Left cardiac atrium (tissue), 4 donors: ENCODE measurements at regions not wholly inside any gene's neighbourhood (a gene's known extent, or its start where the extent isn't known, plus 50 kb on each side); places are given as distances from the start of the nearest gene placed in this dataset.
"Not testable (repeated sequence)": the region's sequence is repeated elsewhere in the genome, so short reads cannot be mapped to it uniquely, and the experiment has no call there.

Source experiments
- ATAC-seq, 2 donors: fragments of 200-7000 bp; cut with Tn5 transposase; one replicate each; pipeline ENCODE4 v1.9.1; 2020; ENCODE audit warnings: mild to moderate bottlenecking in 2 of 2, moderate library complexity in 2 of 2
- DNase-seq: peaks from one replicate; pipeline ENCODE4 v3.0.0-alpha.2; 2020
- intact Hi-C, 2 donors: fragments of 100-400 bp; cut with DNase I; formaldehyde crosslinking; loops; one replicate each; pipeline versions ENCODE4 v1.14.1 to v1.15.1; 2022 to 2023
- donor health status: DM: no; HTN: yes; CAD: no.
- donor health status: DM: no; HTN: yes; CAD: no; lungs with severe emphysema.
- donor health status: DM: yes; HTN: yes; CAD: no.
- donor health status: Dilated cardiomyopathy.

GRCh38 chr4:159941076-159941475, 838.2 kb downstream of the RAPGEF2 start:
- ATAC-seq (no peak), DNase-seq (no peak)
- intact Hi-C loops, result no loop called here

- intact Hi-C loops, result no loop called here
- no peak for DNase-seq
- ATAC-seq, result no peak
Observed at GRCh38 chr4:159944477-159944876, 841.6 kb downstream of the RAPGEF2 start.

GRCh38 chr4:159946983-159947615, 844.2 kb downstream of the RAPGEF2 start:
- no peak for ATAC-seq
- no peak for DNase-seq
- intact Hi-C loops, result no loop called here

GRCh38 chr4:159950707-159951106, 847.8 kb downstream of the RAPGEF2 start:
- ATAC-seq (no peak), DNase-seq (no peak)
- intact Hi-C loops, result no loop called here

- DNase-seq, result no peak
- ATAC-seq, result no peak
- intact Hi-C loops, result no loop called here
Observed at GRCh38 chr4:159966746-159967145, 863.9 kb downstream of the RAPGEF2 start.

- ATAC-seq, intact Hi-C loops: not testable (repeated sequence)
Observed at GRCh38 chr4:159976871-159977482, 874.1 kb downstream of the RAPGEF2 start.

GRCh38 chr4:159977907-159978617, 875.2 kb downstream of the RAPGEF2 start:
- ATAC-seq (no peak), DNase-seq (no peak)
- intact Hi-C loops, result no loop called here

More at GRCh38 chr4:159976871-159977482, 874.1 kb downstream of the RAPGEF2 start:
- not testable (repeated sequence) for DNase-seq

- intact Hi-C loops, result no loop called here
- no peak for DNase-seq
- ATAC-seq, result no peak
Observed at GRCh38 chr4:159979351-159979750, 876.5 kb downstream of the RAPGEF2 start.

- intact Hi-C loops, result no loop called here
- no peak for DNase-seq
- ATAC-seq, result no peak
Observed at GRCh38 chr4:159979953-159980352, 877.1 kb downstream of the RAPGEF2 start.

- intact Hi-C loops, result no loop called here
- ATAC-seq (no peak), DNase-seq (no peak)
Observed at GRCh38 chr4:159980826-159981468, 878.1 kb downstream of the RAPGEF2 start.

GRCh38 chr4:159981469-159981856, 878.6 kb downstream of the RAPGEF2 start:
- ATAC-seq, result no peak
- no peak for DNase-seq
- intact Hi-C loops, result no loop called here

- ATAC-seq (no peak), DNase-seq (no peak)
- intact Hi-C loops, result no loop called here
Observed at GRCh38 chr4:159983082-159983481, 880.2 kb downstream of the RAPGEF2 start.

GRCh38 chr4:160009656-160010493, 907.0 kb downstream of the RAPGEF2 start:
- intact Hi-C loops, result no loop called here
- no peak for ATAC-seq
- no peak for DNase-seq

- no peak for DNase-seq
- intact Hi-C loops, result no loop called here
- no peak for ATAC-seq
Observed at GRCh38 chr4:160019936-160020335, 917.1 kb downstream of the RAPGEF2 start.

GRCh38 chr4:160020804-160021203, 917.9 kb downstream of the RAPGEF2 start:
- DNase-seq (no peak), ATAC-seq (no peak)
- intact Hi-C loops, result no loop called here

GRCh38 chr4:160021870-160022269, 919.0 kb downstream of the RAPGEF2 start:
- intact Hi-C loops, result no loop called here
- ATAC-seq, result no peak
- no peak for DNase-seq

GRCh38 chr4:160026721-160027120, 923.8 kb downstream of the RAPGEF2 start:
- DNase-seq (no peak), ATAC-seq (no peak)
- intact Hi-C loops, result no loop called here

- no peak for DNase-seq
- intact Hi-C loops, result no loop called here
- ATAC-seq, result no peak
Observed at GRCh38 chr4:160034501-160034900, 931.6 kb downstream of the RAPGEF2 start.

GRCh38 chr4:160038615-160039014, 935.7 kb downstream of the RAPGEF2 start:
- intact Hi-C loops, result no loop called here
- ATAC-seq, result no peak
- no peak for DNase-seq
